Calu3 (cell line): ENCODE measurements at regions not wholly inside any gene's neighbourhood (a gene's known extent, or its start where the extent isn't known, plus 50 kb on each side); places are given as distances from the start of the nearest gene placed in this dataset.

Experiments
- BruUV-seq: library from RNA; stranded (reverse); fragments of 400-500 nt; replicated peaks from 2 replicates; lab custom pipeline; 2021; lab: Mats Ljungman, UMichigan
- CTCF ChIA-PET: fragments of 300-600 bp; sonication (Branson Sonifier 250); formaldehyde crosslinking; loops from one replicate; lab custom pipeline; 2022; ENCODE audit warnings: antibody characterized with exemption; lab: Charles Lee
- DNase-seq: peaks from one replicate; pipeline ENCODE4 v3.0.0; 2022
- H3K27ac Mint-ChIP-seq: one replicate; pipeline ENCODE4 v1.8.0; 2022; ENCODE audit warnings: mixed read lengths; ENCODE audit not compliant: unreplicated experiment
- H3K27me3 Mint-ChIP-seq: one replicate; pipeline ENCODE4 v1.8.0; 2022; ENCODE audit warnings: mixed read lengths; ENCODE audit not compliant: unreplicated experiment
- H3K36me3 Mint-ChIP-seq: one replicate; pipeline ENCODE4 v1.8.0; 2022; ENCODE audit warnings: mild to moderate bottlenecking, moderate library complexity, mixed read lengths; ENCODE audit not compliant: insufficient read depth, unreplicated experiment
- H3K4me1 Mint-ChIP-seq: one replicate; pipeline ENCODE4 v1.8.0; 2022; ENCODE audit warnings: mild to moderate bottlenecking, low read depth, mixed read lengths; ENCODE audit not compliant: unreplicated experiment
- H3K4me3 Mint-ChIP-seq: one replicate; pipeline ENCODE4 v1.8.0; 2022; ENCODE audit warnings: mild to moderate bottlenecking, low read depth, moderate library complexity, mixed read lengths; ENCODE audit not compliant: unreplicated experiment
- H3K9me3 Mint-ChIP-seq: one replicate; pipeline ENCODE4 v1.8.0; 2022; ENCODE audit warnings: low read depth, mixed read lengths; ENCODE audit not compliant: unreplicated experiment
- CTCF ChIP-seq: fragments of 200-600 bp; IDR thresholded peaks from one replicate; pipeline ENCODE4 v1.8.0; 2022; ENCODE audit warnings: antibody characterized with exemption; ENCODE audit not compliant: unreplicated experiment
- intact Hi-C: fragments of 100-400 bp; cut with micrococcal nuclease; formaldehyde crosslinking; loops from one replicate; pipeline ENCODE4 v1.10.0; 2022; ENCODE audit not compliant: unreplicated experiment

GRCh38 chr11:127203490-127203889, 202.9 kb upstream of the KIRREL3 start:
- BruUV-seq, result no TSS peak
- Mint-ChIP-seq H3K4me1 (no peaks in the 10 kb centered on the region), H3K27ac (no peak overlapping the region), H3K27me3 (no peaks in the 10 kb centered on the region), H3K36me3 (no peaks in the 10 kb centered on the region), H3K9me3 (peaks cover 9% of the 10 kb centered on the region), H3K4me3 (no peak overlapping the region)
- TF ChIP-seq CTCF, result no peak
- CTCF ChIA-PET, result no interaction called here
- intact Hi-C loops, result no loop called here
- DNase-seq, result no peak

GRCh38 chr11:127202105-127202504, 201.5 kb upstream of the KIRREL3 start:
- no peak for TF ChIP-seq CTCF
- CTCF ChIA-PET, result no interaction called here
- Mint-ChIP-seq H3K27me3 (no peaks in the 10 kb centered on the region), H3K27ac (no peak overlapping the region), H3K4me1 (no peaks in the 10 kb centered on the region), H3K4me3 (no peak overlapping the region), H3K9me3 (peaks cover 9% of the 10 kb centered on the region), H3K36me3 (no peaks in the 10 kb centered on the region)
- no TSS peak for BruUV-seq
- no peak for DNase-seq
- intact Hi-C loops, result no loop called here

GRCh38 chr11:127199306-127199801, 198.8 kb upstream of the KIRREL3 start:
- H3K4me1 Mint-ChIP-seq, result no peaks in the 10 kb centered on the region
- CTCF ChIA-PET, result no interaction called here
- H3K36me3 Mint-ChIP-seq, result no peaks in the 10 kb centered on the region
- TF ChIP-seq CTCF, result no peak
- intact Hi-C loops, result no loop called here
- H3K27ac Mint-ChIP-seq, result no peak overlapping the region
- BruUV-seq, result no TSS peak
- peaks cover 9% of the 10 kb centered on the region for H3K9me3 Mint-ChIP-seq
- DNase-seq, result no peak
- no peak overlapping the region for H3K4me3 Mint-ChIP-seq
- H3K27me3 Mint-ChIP-seq, result no peaks in the 10 kb centered on the region

- no peak for DNase-seq
- CTCF ChIA-PET, result no interaction called here
- no peaks in the 10 kb centered on the region for H3K4me1 Mint-ChIP-seq
- intact Hi-C loops, result no loop called here
- H3K27me3 Mint-ChIP-seq, result no peaks in the 10 kb centered on the region
- TF ChIP-seq CTCF, result no peak
- H3K36me3 Mint-ChIP-seq, result no peaks in the 10 kb centered on the region
- H3K9me3 Mint-ChIP-seq, result peaks cover 3% of the 10 kb centered on the region
- H3K27ac Mint-ChIP-seq, result no peak overlapping the region
- no TSS peak for BruUV-seq
- H3K4me3 Mint-ChIP-seq, result no peak overlapping the region
Measured at GRCh38 chr11:127195501-127196120, 195.0 kb upstream of the KIRREL3 start.
